DND-41 (cell line): ENCODE measurements at regions not wholly inside any gene's neighbourhood (a gene's known extent, or its start where the extent isn't known, plus 50 kb on each side); places are given as distances from the start of the nearest gene placed in this dataset.

ENCODE experiments used
- ATAC-seq: fragments of 200-7000 bp; cut with Tn5 transposase; 3 replicates; pipeline ENCODE4 v1.9.1; 2021; ENCODE audit warnings: low read depth; ENCODE audit not compliant: insufficient read depth
- DNase-seq: peaks from one replicate; pipeline ENCODE4 v3.0.0-alpha.2; 2020
- H2AFZ ChIP-seq: 2 replicates; pipeline ENCODE4 v1.6.0; 2012; ENCODE audit warnings: low read depth, low read length
- H3K27ac ChIP-seq: 2 replicates; pipeline ENCODE4 v1.5.1; 2012; ENCODE audit warnings: low read length, inconsistent platforms
- H3K27me3 ChIP-seq: fragments of 200-600 bp; sonication (generic); 2 replicates; pipeline ENCODE4 v1.6.0; 2012; ENCODE audit warnings: low read length, mild to moderate bottlenecking, inconsistent platforms; ENCODE audit not compliant: insufficient read depth, poor library complexity
- H3K36me3 ChIP-seq: 2 replicates; pipeline ENCODE4 v1.5.1; 2012; ENCODE audit warnings: low read length, inconsistent platforms; ENCODE audit not compliant: insufficient read depth
- H3K4me1 ChIP-seq: 2 replicates; pipeline ENCODE4 v1.5.1; 2012; ENCODE audit warnings: mild to moderate bottlenecking, low read length; ENCODE audit not compliant: insufficient read depth
- H3K4me2 ChIP-seq: 2 replicates; pipeline ENCODE4 v1.6.0; 2012; ENCODE audit warnings: mild to moderate bottlenecking, moderate library complexity, low read length, inconsistent platforms; ENCODE audit not compliant: insufficient read depth
- H3K4me3 ChIP-seq, 2 experiments: fragments of 200-600 bp in 1 of 2; shearing (Covaris generic) in 1 of 2; 2 replicates each; pipeline ENCODE4 v1.5.1; 2012 to 2016; ENCODE audit warnings: inconsistent platforms in 2 of 2, low read length in 2 of 2, mild to moderate bottlenecking in 2 of 2, low read depth in 1 of 2, moderate library complexity in 1 of 2
- H3K79me2 ChIP-seq: 2 replicates; pipeline ENCODE4 v1.6.0; 2012; ENCODE audit warnings: low read length, inconsistent platforms; ENCODE audit not compliant: insufficient read depth
- H3K9ac ChIP-seq: 2 replicates; pipeline ENCODE4 v1.6.0; 2012; ENCODE audit warnings: low read depth, mild to moderate bottlenecking, inconsistent platforms, low read length, moderate library complexity
- H3K9me3 ChIP-seq: 2 replicates; pipeline ENCODE4 v1.5.1; 2012; ENCODE audit warnings: low read length, moderate library complexity, mild to moderate bottlenecking, inconsistent platforms; ENCODE audit not compliant: insufficient read depth, severe bottlenecking
- H4K20me1 ChIP-seq: 2 replicates; pipeline ENCODE4 v1.6.0; 2012; ENCODE audit warnings: low read length; ENCODE audit not compliant: insufficient read depth
- EZH2 ChIP-seq: IDR thresholded peaks from 3 replicates; pipeline ENCODE4 v1.6.1; 2012; ENCODE audit warnings: borderline replicate concordance, low read depth, mild to moderate bottlenecking, moderate library complexity, low read length, inconsistent platforms; ENCODE audit not compliant: severe bottlenecking
- TF ChIP-seq, protein P1 (sequence below): IDR thresholded peaks from 2 replicates; pipeline ENCODE4 v1.5.1; 2012; ENCODE audit warnings: borderline replicate concordance, low read length, moderate library complexity, mild to moderate bottlenecking; ENCODE audit not compliant: poor library complexity, severe bottlenecking; ENCODE audit errors: extremely low read depth

DNA sequence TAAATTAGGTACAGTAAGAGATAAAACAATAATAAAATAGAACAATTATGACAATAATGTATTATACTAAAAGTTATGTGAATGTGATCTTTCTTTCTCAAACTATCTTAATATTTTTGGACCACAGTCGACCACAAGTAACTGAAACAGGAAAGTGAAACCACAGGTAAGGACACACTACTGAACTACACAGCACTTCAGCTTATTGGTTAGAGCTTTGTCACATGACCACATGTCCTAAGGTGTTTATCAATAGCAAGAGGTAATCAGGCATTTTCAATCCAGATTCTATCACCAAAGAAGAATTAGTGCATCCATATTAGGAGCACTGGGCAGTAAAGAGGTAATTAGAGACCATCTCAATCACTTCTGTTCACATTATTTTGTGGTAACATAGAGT, 392.8 kb downstream of the RSL24D1 start:
- no peaks in the 10 kb centered on the region for H3K9me3 ChIP-seq
- no peak overlapping the region for H3K27ac ChIP-seq
- H2AFZ ChIP-seq = no peak overlapping the region
- TF ChIP-seq, protein P1, sequence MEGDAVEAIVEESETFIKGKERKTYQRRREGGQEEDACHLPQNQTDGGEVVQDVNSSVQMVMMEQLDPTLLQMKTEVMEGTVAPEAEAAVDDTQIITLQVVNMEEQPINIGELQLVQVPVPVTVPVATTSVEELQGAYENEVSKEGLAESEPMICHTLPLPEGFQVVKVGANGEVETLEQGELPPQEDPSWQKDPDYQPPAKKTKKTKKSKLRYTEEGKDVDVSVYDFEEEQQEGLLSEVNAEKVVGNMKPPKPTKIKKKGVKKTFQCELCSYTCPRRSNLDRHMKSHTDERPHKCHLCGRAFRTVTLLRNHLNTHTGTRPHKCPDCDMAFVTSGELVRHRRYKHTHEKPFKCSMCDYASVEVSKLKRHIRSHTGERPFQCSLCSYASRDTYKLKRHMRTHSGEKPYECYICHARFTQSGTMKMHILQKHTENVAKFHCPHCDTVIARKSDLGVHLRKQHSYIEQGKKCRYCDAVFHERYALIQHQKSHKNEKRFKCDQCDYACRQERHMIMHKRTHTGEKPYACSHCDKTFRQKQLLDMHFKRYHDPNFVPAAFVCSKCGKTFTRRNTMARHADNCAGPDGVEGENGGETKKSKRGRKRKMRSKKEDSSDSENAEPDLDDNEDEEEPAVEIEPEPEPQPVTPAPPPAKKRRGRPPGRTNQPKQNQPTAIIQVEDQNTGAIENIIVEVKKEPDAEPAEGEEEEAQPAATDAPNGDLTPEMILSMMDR = no peak
- TF ChIP-seq EZH2 = no peak
- no peak overlapping the region for H3K4me3 ChIP-seq
- H3K27me3 ChIP-seq = no peaks in the 10 kb centered on the region
- H4K20me1 ChIP-seq = no peaks in the 10 kb centered on the region
- H3K4me2 ChIP-seq = no peak overlapping the region
- no peaks in the 10 kb centered on the region for H3K79me2 ChIP-seq
- ATAC-seq = no peak
- DNase-seq = no peak
- H3K4me1 ChIP-seq = no peaks in the 10 kb centered on the region
- H3K36me3 ChIP-seq = no peaks in the 10 kb centered on the region
- H3K9ac ChIP-seq = no peak overlapping the region

DNA sequence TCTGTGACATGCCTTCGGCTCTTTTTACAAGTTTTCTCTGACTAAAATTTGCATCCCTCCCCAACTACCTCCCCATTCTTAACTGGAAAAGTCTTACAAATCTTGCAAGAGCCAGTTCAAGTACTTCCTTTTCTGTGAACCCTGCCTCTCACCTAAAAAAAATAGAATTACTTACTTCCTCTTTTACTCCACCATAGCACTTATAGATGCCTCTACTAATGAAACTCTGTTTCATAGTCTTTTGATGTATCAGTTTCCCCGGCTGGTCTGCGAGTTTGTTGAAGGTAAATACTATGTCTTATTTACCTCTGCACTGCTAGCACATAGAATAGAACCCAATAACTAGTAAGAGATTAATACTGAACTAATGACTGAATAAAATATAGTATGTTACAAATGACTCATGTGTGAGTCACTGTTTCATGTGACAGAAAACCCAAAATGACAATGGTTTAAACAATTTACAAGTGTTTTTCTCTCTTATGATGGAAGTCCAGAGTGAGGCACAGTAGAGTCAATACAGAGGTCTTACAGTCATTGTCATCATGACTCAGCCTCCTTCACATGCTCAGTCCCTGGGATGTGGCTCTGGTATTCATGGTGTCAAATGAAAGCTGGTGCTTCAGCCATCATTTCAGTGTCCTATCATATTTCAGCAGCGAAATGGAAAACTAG, 393.5 kb downstream of the RSL24D1 start:
- Histone ChIP-seq H3K79me2 (no peaks in the 10 kb centered on the region), H3K9me3 (no peaks in the 10 kb centered on the region), H3K27ac (no peak overlapping the region), H3K4me2 (no peak overlapping the region), H3K4me3 (no peak overlapping the region), H3K27me3 (no peaks in the 10 kb centered on the region), H4K20me1 (no peaks in the 10 kb centered on the region), H3K36me3 (no peaks in the 10 kb centered on the region), H2AFZ (no peak overlapping the region), H3K4me1 (no peaks in the 10 kb centered on the region), H3K9ac (no peak overlapping the region)
- ATAC-seq = no peak
- TF ChIP-seq, protein P1 = no peak
- TF ChIP-seq EZH2 = no peak
- DNase-seq = no peak

DNA sequence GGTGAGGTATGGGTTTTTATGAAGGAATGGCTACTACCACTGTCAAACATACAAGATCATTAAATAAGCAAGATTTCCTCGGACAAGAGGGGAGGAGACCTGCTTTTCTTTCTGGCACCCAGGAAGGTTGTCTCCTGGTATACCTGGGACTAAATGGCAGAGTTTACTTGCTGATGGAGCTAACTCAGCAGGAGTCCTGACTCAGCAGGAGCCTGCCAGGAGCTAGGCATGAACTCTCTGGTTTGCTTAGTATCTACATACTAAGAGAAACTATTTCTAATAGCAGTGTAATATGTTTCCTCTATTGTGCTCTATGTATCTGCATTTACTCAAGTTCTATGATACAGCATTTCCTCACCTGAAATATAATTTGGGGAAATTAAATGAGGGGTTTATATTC, 404.2 kb downstream of the RSL24D1 start:
- H2AFZ ChIP-seq = no peak overlapping the region
- TF ChIP-seq EZH2 = no peak
- TF ChIP-seq, protein P1 = no peak

DNA sequence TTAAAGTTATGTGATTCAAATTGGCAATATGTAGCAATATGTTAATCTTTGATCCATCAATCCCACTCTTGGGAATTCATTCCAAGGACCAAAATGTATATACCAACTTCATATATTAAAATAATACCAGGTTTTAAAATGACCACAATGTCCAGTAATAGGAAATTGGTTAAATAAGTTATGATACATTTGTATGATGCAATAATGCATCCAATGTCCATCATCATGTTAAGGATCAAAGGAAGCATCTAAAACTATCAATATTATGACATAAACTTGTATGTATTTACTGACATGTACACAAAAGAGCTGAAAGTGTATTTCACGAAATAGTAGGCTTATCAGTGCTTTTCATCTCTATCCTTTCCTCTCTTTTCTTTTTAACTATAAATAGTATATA, 406.0 kb downstream of the RSL24D1 start:
- no peak overlapping the region for H2AFZ ChIP-seq
- H3K9ac ChIP-seq = no peak overlapping the region
- H3K27ac ChIP-seq = no peak overlapping the region
- ATAC-seq (no peak), DNase-seq (no peak)
- no peaks in the 10 kb centered on the region for H3K27me3 ChIP-seq
- H4K20me1 ChIP-seq = no peaks in the 10 kb centered on the region
- no peak overlapping the region for H3K4me2 ChIP-seq
- no peaks in the 10 kb centered on the region for H3K4me1 ChIP-seq
- H3K4me3 ChIP-seq = no peak overlapping the region
- TF ChIP-seq, protein P1 = no peak
- no peak for TF ChIP-seq EZH2
- H3K36me3 ChIP-seq = no peaks in the 10 kb centered on the region
- no peaks in the 10 kb centered on the region for H3K79me2 ChIP-seq
- H3K9me3 ChIP-seq = no peaks in the 10 kb centered on the region

More for the DNA sequence above, 404.2 kb downstream of the RSL24D1 start:
- Histone ChIP-seq H3K27me3 (no peaks in the 10 kb centered on the region), H3K36me3 (no peaks in the 10 kb centered on the region), H4K20me1 (no peaks in the 10 kb centered on the region), H3K79me2 (no peaks in the 10 kb centered on the region), H3K4me2 (no peak overlapping the region), H3K27ac (no peak overlapping the region), H3K9ac (no peak overlapping the region), H3K4me1 (no peaks in the 10 kb centered on the region), H3K9me3 (no peaks in the 10 kb centered on the region), H3K4me3 (no peak overlapping the region)
- no peak for ATAC-seq
- DNase-seq = no peak
